HG02981 (cell line): ENCODE measurements at regions not wholly inside any gene's neighbourhood (a gene's known extent, or its start where the extent isn't known, plus 50 kb on each side); places are given as distances from the start of the nearest gene placed in this dataset.

Experiments used
- ATAC-seq: cut with Tn5 transposase; IDR thresholded peaks from one replicate; pipeline ENCODE4 v1.9.1; 2021; ENCODE audit warnings: mild to moderate bottlenecking, moderate library complexity; ENCODE audit not compliant: unreplicated experiment

- ATAC-seq = no peak
These were observed 120.9 kb upstream of the MLN start for GRCh38 chr6:33924681-33925080.

DNA sequence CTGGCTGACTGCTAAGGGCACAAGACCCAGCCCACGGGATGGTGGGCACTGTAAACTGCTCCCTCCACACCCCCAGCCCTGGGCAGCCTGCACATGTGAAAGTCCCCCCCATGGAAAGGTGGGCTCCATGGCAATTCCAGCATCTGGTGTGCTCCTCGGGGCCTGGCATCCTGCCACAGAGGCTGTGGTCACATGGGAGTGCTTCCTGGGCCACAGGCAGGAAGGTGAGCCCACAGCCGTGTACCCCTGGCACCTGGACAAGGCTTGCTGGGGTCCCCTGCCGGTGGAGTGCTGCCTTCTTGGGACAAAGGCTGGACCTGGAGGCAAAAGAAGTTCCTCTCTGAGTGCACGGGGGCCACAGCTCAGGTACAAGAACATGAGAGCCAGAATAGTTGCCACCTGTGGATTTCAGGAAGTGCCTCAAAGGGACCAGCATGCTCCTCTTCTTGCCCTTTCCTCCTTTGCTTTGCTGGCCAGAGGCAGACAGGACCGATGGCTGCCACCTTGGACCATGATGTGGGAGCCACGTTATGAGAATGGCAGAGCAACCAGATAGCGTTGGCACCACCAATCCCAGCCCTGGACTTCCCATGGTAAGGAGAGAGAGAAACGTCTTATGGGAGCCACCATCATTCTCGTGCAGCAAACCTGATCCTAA lies 120.2 kb upstream of the MLN start:
- no peak for ATAC-seq

DNA sequence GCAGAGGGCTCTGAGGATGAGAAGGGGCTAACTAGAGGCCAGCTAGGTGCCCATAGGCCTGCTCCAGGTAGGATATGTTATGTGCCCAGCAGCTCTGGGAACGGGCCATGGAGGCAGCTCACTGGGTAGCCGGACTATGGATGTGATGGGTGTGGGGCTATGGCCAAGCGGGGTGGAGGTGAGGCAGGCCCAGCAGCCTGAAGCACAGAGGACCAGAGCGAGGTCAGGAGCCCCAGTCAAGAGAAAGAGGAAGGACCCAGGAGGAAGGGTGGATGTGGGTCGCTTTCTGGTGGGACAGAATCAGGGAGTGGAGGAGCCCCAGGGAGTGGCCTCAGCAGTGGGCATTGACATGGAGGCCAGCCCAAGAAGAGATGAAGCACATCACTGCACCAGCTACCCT lies 117.9 kb upstream of the MLN start:
- ATAC-seq = no peak

DNA sequence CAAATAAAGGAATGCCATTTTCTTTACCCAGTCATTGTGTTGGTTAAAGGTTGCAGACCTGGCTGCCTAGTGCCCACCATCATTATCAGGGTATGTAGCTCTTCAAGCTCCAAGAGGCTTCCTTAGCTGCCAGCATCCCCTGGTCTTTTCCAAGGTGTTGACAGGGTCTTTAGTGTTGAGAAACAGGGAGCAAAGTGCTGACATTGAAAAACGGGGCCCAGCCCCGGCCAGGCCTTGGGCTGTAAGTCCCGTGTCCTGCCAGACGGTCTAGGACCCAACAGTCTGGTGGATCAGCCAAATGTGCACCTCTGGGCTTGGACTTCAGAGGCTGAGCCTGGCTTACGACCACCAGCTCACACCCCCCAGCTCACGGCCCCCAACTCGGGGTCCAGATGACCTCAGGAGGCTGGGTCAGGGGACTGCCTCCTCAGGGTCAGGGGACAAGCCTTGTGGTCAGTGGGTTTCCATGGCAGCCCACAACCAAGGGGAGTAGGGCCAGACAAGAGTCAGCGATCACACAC lies 114.4 kb upstream of the MLN start:
- ATAC-seq = no peak

GRCh38 chr6:33915134-33915533 lies 111.3 kb upstream of the MLN start:
- ATAC-seq = no peak

- no peak for ATAC-seq
These were observed 110.8 kb upstream of the MLN start for GRCh38 chr6:33914645-33915044.

DNA sequence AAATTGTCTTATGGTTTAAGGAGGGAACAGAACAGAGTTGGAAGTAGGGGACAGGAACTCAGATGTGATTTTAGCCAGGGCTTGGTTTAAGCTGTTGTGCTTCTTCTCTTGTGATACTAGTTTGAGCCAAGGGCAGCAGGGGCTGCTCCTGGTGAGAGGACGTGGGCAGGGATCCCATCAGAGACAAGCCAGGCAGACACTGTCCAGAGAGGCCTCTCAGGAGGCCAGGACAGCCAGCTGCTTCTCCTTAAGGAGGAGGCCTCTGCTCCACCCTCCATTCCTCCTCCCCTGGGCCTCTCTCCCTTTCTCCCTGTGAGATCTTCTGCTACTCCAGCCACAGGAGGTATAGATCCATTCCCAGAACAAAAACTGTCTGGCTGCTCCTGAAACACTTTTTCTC lies 108.4 kb upstream of the MLN start:
- no peak for ATAC-seq

GRCh38 chr6:33911488-33911887 lies 107.7 kb upstream of the MLN start:
- no peak for ATAC-seq

DNA sequence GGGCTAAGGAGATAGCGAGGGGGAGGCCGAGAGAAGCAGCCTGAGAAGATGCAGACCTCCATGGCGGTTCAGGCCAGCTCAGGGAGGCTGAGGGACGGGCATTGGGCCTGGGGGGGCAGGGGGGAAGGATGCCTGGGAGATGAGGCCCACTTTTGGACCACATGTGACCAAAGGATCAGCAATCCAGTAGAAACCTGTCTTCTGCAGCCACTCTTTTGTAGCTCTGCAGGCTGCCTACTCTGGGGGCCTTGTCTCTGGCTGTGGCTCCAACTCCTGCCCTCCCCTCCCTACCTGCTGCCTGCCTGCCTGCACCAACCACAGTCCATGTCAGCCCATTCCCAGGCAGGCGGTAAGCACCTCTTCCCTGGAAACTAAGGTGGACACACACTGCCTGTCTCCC lies 106.8 kb upstream of the MLN start:
- no peak for ATAC-seq

GRCh38 chr6:33909737-33910136 lies 105.9 kb upstream of the MLN start:
- ATAC-seq = no peak

DNA sequence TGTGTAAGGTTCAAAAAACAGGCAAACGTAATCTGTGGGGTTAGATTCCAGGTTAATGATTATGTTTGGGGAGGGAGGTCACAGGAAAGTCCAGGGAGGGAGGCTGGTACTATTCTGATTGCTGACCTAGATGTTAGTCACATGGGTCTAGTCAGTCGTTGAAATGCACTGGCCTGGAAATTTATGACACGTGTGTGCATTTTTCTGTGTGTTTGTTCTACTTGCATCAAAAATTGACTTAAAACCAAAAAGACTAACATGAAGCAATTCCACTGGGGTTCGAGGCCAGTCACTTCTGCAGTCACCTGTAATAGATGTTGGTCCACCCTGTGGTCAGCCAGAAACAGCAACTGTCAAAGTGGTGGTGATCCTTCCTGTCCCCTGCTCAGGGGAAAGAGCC lies 104.2 kb upstream of the MLN start:
- no peak for ATAC-seq

DNA sequence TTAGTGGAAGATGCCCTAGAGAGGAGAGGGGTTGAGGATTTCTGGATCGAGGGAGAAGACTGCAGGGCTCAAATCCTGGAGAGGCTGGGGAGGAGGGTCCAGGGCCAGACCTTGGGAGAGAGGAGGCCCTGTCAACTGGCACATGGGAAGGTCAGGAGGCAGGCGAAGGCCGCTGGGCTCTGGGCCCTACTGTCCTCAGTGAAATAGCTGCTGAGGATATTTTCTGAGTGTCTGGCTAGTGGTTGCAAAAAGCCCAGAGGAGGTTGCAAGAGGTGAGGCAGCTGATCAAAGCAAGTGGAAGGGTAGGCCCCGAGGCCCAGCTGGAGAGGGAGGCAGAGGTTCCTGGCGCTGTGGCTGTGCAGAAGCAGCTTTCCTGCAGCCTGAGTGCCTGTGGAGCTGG lies 103.4 kb upstream of the MLN start:
- ATAC-seq = no peak

GRCh38 chr6:33906439-33906838 lies 102.6 kb upstream of the MLN start:
- no peak for ATAC-seq

DNA sequence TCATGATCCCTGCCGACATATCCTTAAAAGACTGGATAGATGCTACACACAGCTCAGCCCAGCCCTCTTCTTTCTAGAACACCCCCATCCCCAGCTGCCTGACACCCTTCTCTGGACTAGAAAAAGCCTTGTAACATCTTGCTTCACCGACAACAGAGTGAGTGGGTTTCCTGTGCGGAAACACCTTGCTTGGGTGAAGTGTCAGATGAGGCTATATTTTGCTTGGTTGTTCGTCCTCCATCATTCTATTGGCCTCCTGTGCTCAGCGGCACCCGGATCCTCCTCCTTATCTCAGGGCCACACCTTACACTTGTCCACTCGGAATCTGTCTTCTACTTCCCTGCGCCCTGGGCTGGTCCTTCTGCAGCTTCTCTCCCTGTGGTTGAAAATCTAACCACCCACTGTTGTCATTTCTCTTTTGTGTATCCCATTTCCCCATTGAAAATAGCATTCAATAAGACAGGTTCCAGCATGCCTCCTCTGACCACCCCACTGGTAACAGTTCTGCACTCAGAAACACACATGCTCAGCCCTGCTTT lies 101.3 kb upstream of the MLN start:
- ATAC-seq = no peak

GRCh38 chr6:33904747-33905065 lies 100.9 kb upstream of the MLN start:
- ATAC-seq = no peak

- ATAC-seq = peak; percentile 58
These were observed 100.4 kb upstream of the MLN start for GRCh38 chr6:33904050-33904746.

DNA sequence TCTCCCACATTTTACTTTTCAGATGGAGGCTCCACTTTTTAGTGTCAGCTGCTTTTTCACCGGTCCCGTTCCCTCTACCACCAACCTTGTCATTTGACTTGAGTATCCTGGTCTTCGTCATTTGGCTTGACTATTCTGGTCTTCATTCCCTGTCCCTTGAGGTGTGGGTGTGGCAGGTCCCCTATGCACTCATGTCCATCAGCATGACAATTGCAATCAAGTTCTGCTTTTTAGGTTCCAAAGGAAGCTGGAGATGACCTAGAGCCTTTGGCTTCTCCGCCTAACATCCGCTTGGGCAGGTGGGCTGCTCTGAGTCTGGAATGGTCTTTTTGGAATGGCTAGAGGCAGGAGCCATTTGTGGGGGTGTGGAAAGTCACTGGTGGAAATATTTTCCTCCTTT lies 99.8 kb upstream of the MLN start:
- no peak for ATAC-seq

DNA sequence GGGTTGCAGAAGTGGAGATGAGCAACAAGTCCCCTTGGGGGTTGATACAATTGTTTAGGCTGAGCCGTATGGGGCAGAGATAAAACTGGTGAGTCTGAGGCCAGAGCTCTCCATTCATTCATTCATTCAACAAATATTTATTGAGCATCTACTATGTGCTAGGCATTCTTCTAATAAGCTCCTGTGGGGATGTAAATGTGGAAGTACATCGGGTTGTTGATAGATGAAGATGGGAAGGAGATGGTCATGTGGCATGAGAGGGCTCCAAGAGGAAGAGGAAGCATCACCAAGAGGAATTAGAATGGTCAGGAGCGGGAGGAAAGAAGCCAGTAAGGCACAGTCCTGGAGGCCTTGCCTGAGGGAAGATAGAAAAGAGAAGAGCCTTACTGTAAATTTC lies 98.7 kb upstream of the MLN start:
- ATAC-seq = no peak

DNA sequence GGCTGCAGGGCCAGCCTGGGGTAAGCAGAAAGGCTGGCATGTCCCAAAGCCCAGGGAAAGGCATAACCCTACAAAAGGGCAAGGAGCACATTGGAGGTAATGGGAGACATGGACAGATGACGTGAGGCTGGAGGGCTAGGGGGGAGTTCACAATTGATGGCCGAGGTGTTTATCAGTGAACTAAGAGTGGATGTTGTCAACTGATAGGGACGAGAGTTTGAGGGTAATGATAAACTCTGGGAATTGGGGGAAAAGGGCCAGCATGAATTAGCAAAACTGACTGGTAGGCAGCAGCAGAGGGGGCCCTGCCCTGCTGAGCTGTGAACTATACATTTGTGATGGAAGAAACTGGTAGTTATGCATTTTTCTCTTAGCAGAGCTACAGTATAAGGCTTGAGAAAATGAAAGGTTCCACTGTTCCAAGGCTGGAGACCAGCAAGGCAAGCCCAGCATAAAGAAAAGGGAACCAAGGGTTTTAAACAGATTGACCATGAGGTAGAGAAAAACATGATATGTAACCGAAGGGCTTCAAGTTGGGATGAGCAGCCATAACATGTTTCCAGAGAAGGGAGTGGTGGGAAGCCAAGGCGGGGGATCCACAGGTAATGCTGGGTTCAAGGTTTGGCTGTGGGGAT lies 98.1 kb upstream of the MLN start:
- ATAC-seq = no peak

DNA sequence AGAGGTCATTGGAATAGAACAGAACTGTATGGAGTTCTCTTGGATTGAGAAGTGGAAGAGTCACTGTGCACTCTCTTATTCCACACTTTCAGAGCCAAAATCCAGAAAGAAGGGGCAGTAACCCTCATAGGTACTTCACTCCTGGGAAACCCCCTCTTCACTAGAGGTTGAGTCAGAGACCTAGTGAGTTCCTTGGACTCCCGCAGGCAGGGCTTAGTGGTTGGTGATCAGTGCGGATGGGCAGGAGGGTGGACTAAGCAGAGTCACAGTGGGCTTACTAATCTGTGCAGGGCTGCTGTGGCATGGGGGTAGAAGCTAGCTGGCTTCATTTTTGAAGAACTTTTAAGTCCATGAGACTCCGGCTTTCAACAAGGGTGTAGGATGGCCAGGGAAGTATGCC lies 95.0 kb upstream of the MLN start:
- ATAC-seq = no peak

DNA sequence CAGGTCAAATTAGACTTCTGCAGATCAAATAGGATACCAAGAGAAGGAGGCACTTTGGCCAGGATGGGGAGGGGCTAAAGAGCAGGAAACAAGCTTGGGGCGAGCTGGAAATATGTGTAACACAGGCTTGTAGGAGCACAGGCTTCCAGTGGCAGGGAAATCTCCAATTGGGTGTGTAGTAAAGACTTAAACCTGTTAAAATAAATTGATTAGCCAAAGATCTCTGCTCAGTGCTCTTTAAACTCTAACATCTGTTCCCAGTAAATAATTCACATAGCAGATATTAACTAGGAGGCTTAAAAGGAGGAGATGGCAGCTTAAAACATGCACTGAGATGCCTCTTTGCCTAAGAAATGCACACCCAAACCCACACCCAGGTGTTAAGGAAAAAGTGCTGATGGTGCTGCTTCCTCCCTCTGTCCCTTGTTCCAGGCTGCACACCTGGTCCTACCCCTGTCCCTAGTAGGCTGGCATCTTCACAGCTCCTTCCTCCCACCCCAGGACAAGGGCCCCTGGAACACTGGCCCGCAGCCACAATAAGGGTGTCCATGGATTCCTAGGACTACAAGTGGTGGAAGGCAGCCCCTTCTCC lies 93.5 kb upstream of the MLN start:
- no peak for ATAC-seq
